ENCODE measurements at regions not wholly inside any gene's neighbourhood (a gene's known extent, or its start where the extent isn't known, plus 50 kb on each side); places are given as distances from the start of the nearest gene placed in this dataset.

GRCh38 chr2:16279201-16279570 lies 338.8 kb downstream of the MYCN start:
- Histone ChIP-seq H3K56ac (ENCODE audit: insufficient read length, low read depth, low read length) (no peak overlapping the region), H2AK5ac (ENCODE audit: insufficient read length, low read length) (no peak overlapping the region), H3K9ac (ENCODE audit: extremely low read depth, insufficient read length, low read length) (no peak overlapping the region), H2BK20ac (ENCODE audit: low read depth, low read length, poor library complexity, severe bottlenecking) (no peak overlapping the region), H3K4ac (ENCODE audit: low read depth, low read length) (no peak overlapping the region), H2AFZ (ENCODE audit: low read length) (no peak overlapping the region), H3K9me3 (ENCODE audit: control insufficient read depth, low read depth, low read length) (no peaks in the 10 kb centered on the region), H4K91ac (ENCODE audit: insufficient read length, low read depth, low read length) (no peak overlapping the region), H3K27ac (ENCODE audit: insufficient read length, low read depth, low read length) (no peak overlapping the region), H3K79me2 (ENCODE audit: insufficient read depth, low read length) (no peaks in the 10 kb centered on the region), H2BK12ac (ENCODE audit: insufficient read length, low read depth, low read length) (no peak overlapping the region), H3K4me2 (ENCODE audit: insufficient read depth, insufficient read length, low read length) (no peak overlapping the region), H2BK120ac (ENCODE audit: low read depth, low read length, poor library complexity, severe bottlenecking) (no peak overlapping the region), H3K23ac (ENCODE audit: insufficient read length, low read depth, low read length) (no peak overlapping the region), H3K79me1 (ENCODE audit: insufficient read depth, low read depth, low read length, poor library complexity, severe bottlenecking) (no peaks in the 10 kb centered on the region), H2BK15ac (ENCODE audit: low read depth, low read length) (no peak overlapping the region), H3K27me3 (ENCODE audit: insufficient read depth, low read length) (no peaks in the 10 kb centered on the region), H3K14ac (ENCODE audit: insufficient read depth, low read length) (no peak overlapping the region), H4K5ac (ENCODE audit: insufficient read length, low read depth, low read length) (no peak overlapping the region), H3K18ac (ENCODE audit: insufficient read length, low read depth, low read length) (no peak overlapping the region), H4K20me1 (ENCODE audit: control insufficient read depth, insufficient read depth, insufficient read length) (no peaks in the 10 kb centered on the region), H2BK5ac (ENCODE audit: insufficient read length, low read length) (no peak overlapping the region), H3T11ph (ENCODE audit: low read length) (no peak overlapping the region), H3K4me1 (ENCODE audit: insufficient read depth, low read length) (no peaks in the 10 kb centered on the region; the same call in 1 of the 2 replicates), H3K23me2 (ENCODE audit: insufficient read length, low read depth, low read length, poor library complexity, severe bottlenecking) (no peaks in the 10 kb centered on the region), H4K8ac (replicated peaks; ENCODE audit: insufficient read length, low read depth, low read length) (no peak overlapping the region)
- Mint-ChIP-seq H3K36me3 (ENCODE audit: insufficient read depth in 1 of 3, low read depth in 3 of 3) (no peaks in the 10 kb centered on the region; a peak in 1 of 7 replicates), H3K27ac (no peak overlapping the region), H3K27me3 (ENCODE audit: low read depth) (no peaks in the 10 kb centered on the region; the same call in 1 of the 2 replicates), H3K4me1 (peaks cover 7% of the 10 kb centered on the region in 2 experiments), H3K4me3 (no peak overlapping the region), H3K9me3 (no peaks in the 10 kb centered on the region)
- WGBS (ENCODE audit: extremely low coverage, insufficient read length, low lambda C conversion rate) = no CpG with 5 or more reads among the region's 4 CpGs
- TF ChIP-seq CTCF (conservative IDR thresholded peaks at IDR 0.05) = no peak
- no peak for DNase-seq

Measured in H9 (cell line).